PC-3 (cell line): ENCODE measurements at regions not wholly inside any gene's neighbourhood (a gene's known extent, or its start where the extent isn't known, plus 50 kb on each side); places are given as distances from the start of the nearest gene placed in this dataset.

Source experiments
- CTCF ChIP-seq: fragments of 300-600 bp; sonication (generic); conservative IDR thresholded peaks from 2 replicates; pipeline ENCODE4 v1.5.1; 2017; ENCODE audit warnings: antibody characterized with exemption, low read depth, mild to moderate bottlenecking, low read length
- EZH2 ChIP-seq: fragments of 300-600 bp; sonication (generic); IDR thresholded peaks from one replicate; pipeline ENCODE4 v1.6.1; 2017; ENCODE audit warnings: antibody characterized with exemption, mild to moderate bottlenecking, low read length; ENCODE audit not compliant: unreplicated experiment

GRCh38 chr13:87128491-87128890 is 542.7 kb upstream of the SLITRK5 start:
- no peak for TF ChIP-seq CTCF
- TF ChIP-seq EZH2 = no peak
